Brain microvascular endothelial cell (primary cell): ENCODE measurements at regions not wholly inside any gene's neighbourhood (a gene's known extent, or its start where the extent isn't known, plus 50 kb on each side); places are given as distances from the start of the nearest gene placed in this dataset.
A peak's percentile ranks its signal among the peaks of the same experiment; 100 is the strongest.

Source experiments
- DNase-seq: peaks from one replicate; pipeline ENCODE4 v3.0.0-alpha.2; 2020
- H3K27ac ChIP-seq: fragments of 250-450 bp; sonication (Bioruptor Pico); 2 replicates; pipeline ENCODE4 v1.5.1; 2020; ENCODE audit warnings: mild to moderate bottlenecking, moderate library complexity
- H3K27me3 ChIP-seq: fragments of 250-450 bp; sonication (Bioruptor Pico); replicated peaks from 2 replicates; pipeline ENCODE4 v1.5.1; 2020; ENCODE audit warnings: mild to moderate bottlenecking
- H3K36me3 ChIP-seq: fragments of 250-450 bp; sonication (Bioruptor Pico); replicated peaks from 2 replicates; pipeline ENCODE4 v1.5.1; 2020; ENCODE audit warnings: mild to moderate bottlenecking
- H3K4me3 ChIP-seq: 2 replicates; pipeline ENCODE4 v1.5.1; 2011; ENCODE audit warnings: low read depth, mild to moderate bottlenecking, control low read depth, low read length, moderate library complexity
- in situ Hi-C: cut with HindIII; loops from 2 replicates; pipeline ENCODE4 v1.10.0; 2017; ENCODE audit warnings: low sequenced_read_pairs, low pct_ligation_motif_present
- TF ChIP-seq, protein P1 (sequence below): IDR thresholded peaks from 2 replicates; pipeline ENCODE4 v1.5.1; 2011; ENCODE audit warnings: low read depth, mild to moderate bottlenecking, moderate library complexity, low read length, control low read depth, inconsistent platforms; ENCODE audit errors: missing control alignments

DNA sequence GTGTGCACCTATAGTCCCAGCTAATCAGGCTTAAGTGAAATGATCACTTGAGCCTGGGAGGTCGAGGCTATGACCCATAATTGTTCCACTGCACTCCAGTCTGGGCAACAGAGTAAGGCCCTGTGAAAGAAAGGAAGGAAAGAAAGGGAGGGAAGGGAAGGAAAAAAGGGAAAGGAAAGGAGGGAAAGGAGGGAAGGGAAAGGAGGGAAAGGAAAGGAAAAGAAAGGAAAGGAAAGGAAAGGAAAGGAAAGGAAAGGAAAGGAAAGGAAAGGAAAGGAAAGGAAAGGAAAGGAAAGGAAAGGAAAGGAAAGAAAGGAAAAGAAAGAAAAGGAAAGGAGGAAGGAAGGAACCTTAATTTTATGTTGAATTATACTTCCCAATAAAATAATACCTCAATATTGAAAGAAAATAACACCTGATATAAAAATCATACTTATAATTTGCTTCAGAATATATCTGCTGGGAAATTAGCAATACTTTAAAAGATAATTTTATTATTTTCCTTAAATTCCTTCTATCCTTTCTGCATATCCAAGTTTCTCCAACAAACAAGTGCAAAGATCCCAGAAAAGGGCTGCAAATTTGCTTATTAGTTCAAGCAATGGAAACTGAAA is 177.3 kb downstream of the KLF12 start:
- H3K36me3 ChIP-seq = no peaks in the 10 kb centered on the region
- in situ Hi-C loops = no loop called here
- H3K27me3 ChIP-seq = no peaks in the 10 kb centered on the region
- H3K4me3 ChIP-seq = no peak overlapping the region
- DNase-seq = no peak
- TF ChIP-seq, protein P1, sequence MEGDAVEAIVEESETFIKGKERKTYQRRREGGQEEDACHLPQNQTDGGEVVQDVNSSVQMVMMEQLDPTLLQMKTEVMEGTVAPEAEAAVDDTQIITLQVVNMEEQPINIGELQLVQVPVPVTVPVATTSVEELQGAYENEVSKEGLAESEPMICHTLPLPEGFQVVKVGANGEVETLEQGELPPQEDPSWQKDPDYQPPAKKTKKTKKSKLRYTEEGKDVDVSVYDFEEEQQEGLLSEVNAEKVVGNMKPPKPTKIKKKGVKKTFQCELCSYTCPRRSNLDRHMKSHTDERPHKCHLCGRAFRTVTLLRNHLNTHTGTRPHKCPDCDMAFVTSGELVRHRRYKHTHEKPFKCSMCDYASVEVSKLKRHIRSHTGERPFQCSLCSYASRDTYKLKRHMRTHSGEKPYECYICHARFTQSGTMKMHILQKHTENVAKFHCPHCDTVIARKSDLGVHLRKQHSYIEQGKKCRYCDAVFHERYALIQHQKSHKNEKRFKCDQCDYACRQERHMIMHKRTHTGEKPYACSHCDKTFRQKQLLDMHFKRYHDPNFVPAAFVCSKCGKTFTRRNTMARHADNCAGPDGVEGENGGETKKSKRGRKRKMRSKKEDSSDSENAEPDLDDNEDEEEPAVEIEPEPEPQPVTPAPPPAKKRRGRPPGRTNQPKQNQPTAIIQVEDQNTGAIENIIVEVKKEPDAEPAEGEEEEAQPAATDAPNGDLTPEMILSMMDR = no peak
- no peak overlapping the region for H3K27ac ChIP-seq

DNA sequence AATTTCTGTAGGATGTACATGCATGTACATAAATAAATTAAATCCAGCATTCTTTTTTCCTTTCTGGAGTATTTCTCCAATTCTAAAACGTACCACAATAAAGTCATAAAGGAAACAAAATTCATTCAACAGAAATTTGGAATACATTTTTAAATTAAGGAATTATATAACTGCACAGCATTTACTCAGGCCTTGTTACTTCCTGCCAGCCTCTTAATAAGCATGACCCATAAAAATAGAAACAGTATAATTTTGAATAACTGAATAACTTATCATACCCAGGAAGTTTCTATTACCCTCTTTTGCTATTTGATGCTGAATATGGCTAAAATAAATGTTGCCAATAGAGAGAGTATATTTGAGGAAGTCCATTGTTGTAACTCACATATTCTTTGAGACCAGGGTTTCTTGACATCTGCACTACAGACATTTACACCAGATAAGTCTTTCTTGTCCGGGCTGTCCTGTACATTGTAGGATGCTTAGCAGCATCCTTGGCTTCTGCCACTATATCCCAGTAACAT is 178.2 kb downstream of the KLF12 start:
- H3K27me3 ChIP-seq = no peaks in the 10 kb centered on the region
- no peak overlapping the region for H3K4me3 ChIP-seq
- H3K27ac ChIP-seq = no peak overlapping the region
- TF ChIP-seq, protein P1 = no peak
- in situ Hi-C loops = no loop called here
- no peaks in the 10 kb centered on the region for H3K36me3 ChIP-seq
- no peak for DNase-seq

DNA sequence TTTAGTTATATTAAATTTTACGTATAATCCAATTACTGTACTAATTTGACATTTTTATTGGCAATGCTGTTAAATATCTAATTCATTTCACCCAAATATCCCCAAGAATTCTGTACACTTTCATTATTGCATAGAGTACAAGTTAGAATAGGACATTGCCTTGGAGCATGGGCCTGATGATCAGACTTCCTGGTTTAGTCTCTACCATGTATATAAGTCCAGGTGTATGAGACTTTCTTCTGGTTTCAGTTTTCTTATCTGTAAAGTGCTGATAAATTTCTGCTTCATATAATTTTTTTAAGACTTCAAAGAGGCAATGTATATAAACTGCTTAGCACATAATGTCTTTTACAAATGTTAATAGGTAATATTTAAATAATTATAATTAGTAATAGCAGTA is 179.4 kb downstream of the KLF12 start:
- no peak for DNase-seq
- no peak overlapping the region for H3K27ac ChIP-seq
- H3K27me3 ChIP-seq = no peaks in the 10 kb centered on the region
- in situ Hi-C loops = no loop called here
- H3K4me3 ChIP-seq = no peak overlapping the region
- no peaks in the 10 kb centered on the region for H3K36me3 ChIP-seq
- TF ChIP-seq, protein P1 = no peak

DNA sequence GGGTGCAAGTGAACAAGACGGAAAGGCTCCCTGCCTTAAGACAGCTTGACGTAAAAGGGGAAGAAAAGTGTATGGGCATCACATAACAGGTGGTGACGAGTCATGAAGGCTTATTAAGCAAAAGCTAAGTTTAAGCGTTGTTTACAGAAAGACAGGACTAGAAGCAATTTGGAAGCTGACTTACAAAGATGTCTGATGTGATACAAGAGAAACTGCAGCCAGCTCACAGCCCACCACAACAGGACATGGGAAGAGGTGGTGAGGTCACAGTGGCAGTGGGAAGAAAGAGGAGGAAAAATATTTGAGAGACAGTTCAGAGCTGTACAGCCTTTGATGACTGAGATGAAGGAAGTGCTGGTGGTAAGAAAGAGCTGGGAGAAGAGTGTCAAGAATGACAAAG is 181.6 kb downstream of the KLF12 start:
- in situ Hi-C loops = no loop called here
- H3K27me3 ChIP-seq = no peaks in the 10 kb centered on the region
- peak; percentile 9 for DNase-seq
- H3K36me3 ChIP-seq = no peaks in the 10 kb centered on the region
- no peak overlapping the region for H3K4me3 ChIP-seq
- no peak overlapping the region for H3K27ac ChIP-seq
- TF ChIP-seq, protein P1 = no peak

DNA sequence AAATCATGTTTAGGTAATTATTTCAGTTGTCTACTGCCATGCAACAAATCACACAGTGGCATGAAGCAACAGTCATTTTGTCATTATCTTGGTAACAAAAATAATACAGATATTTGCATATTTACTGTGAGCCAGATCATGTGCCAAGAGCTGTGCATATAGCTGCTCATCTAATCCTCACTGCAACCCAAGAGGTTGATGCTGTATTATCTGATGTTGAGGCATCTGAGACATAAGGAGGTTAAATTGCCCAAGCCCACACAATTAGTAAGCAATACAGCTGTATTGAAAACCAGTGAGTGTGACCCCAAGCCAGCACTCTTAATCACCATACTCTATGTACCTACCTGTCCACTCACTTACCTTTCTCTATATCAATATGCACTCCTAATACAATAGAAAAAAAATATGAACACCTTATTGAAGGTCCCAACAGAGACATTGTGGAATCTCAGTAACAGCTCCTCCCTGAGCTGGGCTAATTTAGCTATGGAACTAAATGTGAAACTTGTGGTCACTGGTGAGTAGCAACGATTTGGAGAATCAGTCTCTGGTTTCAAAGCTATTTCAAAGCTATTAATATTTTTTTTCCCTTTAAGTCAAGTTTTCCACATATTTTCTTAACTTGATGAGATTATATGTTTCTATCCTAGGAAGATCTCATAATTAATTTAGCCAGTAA is 185.2 kb downstream of the KLF12 start:
- Histone ChIP-seq H3K36me3 (no peaks in the 10 kb centered on the region), H3K27ac (no peak overlapping the region), H3K27me3 (no peaks in the 10 kb centered on the region), H3K4me3 (no peak overlapping the region)
- DNase-seq = no peak
- TF ChIP-seq, protein P1 = no peak
- in situ Hi-C loops = no loop called here
